Epithelial cell of esophagus (primary cell): ENCODE measurements at regions not wholly inside any gene's neighbourhood (a gene's known extent, or its start where the extent isn't known, plus 50 kb on each side); places are given as distances from the start of the nearest gene placed in this dataset.

Experiments used
- DNase-seq: peaks from one replicate; pipeline ENCODE4 v3.0.0; 2010; ENCODE audit warnings: low read depth
- H3K4me3 ChIP-seq: 2 replicates; pipeline ENCODE4 v1.5.1; 2011; ENCODE audit warnings: mild to moderate bottlenecking, low read length, control low read depth
- CTCF ChIP-seq: IDR thresholded peaks from 2 replicates; pipeline ENCODE4 v1.5.1; 2011; ENCODE audit warnings: low read depth, mild to moderate bottlenecking, low read length, control low read depth, inconsistent platforms; ENCODE audit not compliant: insufficient read depth; ENCODE audit errors: missing control alignments

DNA sequence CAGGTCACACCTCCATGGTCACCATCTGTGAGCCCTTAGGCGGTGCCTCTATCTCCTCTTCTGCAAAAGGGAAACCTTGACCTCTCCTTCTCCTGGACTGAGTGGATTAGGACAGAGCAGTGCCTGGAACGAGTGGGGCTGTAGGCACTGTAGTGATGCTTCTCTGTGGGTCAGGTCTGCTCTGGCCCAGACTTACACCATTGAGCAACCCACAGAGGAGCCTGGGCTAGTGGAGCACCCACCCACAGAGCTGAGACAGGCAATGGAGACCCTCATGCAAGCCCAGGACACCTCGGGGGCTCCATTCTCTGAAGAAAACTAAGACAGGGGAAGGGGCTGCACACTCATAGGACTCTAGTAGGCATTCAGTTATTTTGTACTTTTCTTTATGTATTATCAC is 400.6 kb downstream of the GADD45G start:
- no peak for DNase-seq
- no peak overlapping the region for H3K4me3 ChIP-seq
- TF ChIP-seq CTCF: no peak

DNA sequence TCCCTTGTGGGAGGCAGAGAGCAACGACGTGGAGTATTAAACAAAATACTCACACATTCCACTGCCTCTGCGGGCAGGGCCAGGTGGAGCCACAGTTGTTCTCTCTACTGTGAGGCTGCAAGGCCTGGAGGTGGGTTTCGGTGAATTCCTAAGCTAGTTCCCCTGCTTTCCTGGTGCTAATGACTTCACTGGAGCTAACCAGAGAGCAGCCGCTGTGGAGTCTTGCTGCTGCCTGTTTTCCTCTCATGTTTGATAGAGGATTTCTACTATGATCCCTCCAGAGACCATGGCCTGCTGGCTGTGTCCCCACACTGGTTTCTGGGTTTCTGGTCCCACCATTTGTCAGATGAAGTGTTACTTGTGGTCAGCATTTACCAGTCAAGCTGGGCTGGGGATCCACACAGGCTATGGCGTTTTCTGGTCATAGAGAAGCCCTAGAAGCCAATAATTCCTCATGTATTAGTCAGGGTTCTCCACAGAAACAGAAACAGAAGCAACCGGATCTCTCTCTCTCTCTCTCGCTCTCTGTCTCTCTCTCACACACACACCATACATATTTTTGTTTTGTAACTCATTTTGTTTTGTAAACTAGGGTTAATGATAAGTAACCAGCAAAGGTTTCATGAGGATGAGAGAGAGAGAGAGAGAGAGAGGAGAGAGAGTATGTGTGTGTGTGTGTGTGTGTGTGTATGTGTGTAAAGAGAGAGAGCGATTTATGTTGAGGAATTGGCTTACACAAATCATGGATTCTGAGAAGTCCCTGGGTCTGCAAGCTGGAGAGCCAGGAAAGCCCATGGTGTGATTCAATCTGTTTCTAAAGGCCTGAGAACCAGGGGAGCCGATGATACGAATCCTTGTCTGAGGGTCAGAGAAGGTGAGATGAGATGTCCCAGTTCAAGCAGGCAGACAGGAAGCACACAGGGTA is 403.0 kb downstream of the GADD45G start:
- TF ChIP-seq CTCF: no peak
- peak; percentile 72 for DNase-seq
- H3K4me3 ChIP-seq: no peak overlapping the region

DNA sequence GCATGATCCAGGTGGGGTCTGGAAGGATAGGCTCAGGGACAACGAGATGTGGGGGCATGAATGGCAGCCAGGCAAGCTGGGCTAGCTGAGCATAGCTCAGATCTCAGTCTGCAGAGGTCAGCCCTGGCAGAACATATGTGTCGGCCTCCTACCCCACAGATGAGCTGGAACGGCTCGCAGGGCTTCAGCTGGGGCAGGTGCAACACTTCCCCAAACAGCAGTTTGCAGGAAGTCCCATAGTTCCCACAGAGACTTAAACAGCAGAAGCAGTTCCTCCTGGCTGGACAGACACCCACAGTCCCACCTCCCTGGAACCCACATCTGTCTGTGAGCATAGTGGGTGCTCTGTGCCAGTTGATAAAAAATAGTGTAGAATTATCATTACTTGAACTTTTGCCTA is 404.6 kb downstream of the GADD45G start:
- DNase-seq: no peak
- no peak for TF ChIP-seq CTCF
- H3K4me3 ChIP-seq: no peak overlapping the region

- H3K4me3 ChIP-seq: no peak overlapping the region
- no peak for TF ChIP-seq CTCF
Measured at GRCh38 chr9:90010793-90011192, 406.0 kb downstream of the GADD45G start.

GRCh38 chr9:90012949-90013348 is 408.1 kb downstream of the GADD45G start:
- TF ChIP-seq CTCF: no peak
- no peak for DNase-seq

More at GRCh38 chr9:90010793-90011192, 406.0 kb downstream of the GADD45G start:
- no peak for DNase-seq

GRCh38 chr9:90013778-90014177 is 409.0 kb downstream of the GADD45G start:
- DNase-seq: no peak
- no peak for TF ChIP-seq CTCF
- no peak overlapping the region for H3K4me3 ChIP-seq

More at GRCh38 chr9:90012949-90013348, 408.1 kb downstream of the GADD45G start:
- no peak overlapping the region for H3K4me3 ChIP-seq

GRCh38 chr9:90014421-90014820 is 409.6 kb downstream of the GADD45G start:
- no peak overlapping the region for H3K4me3 ChIP-seq
- DNase-seq: peak; percentile 99
- no peak for TF ChIP-seq CTCF
